ENCODE measurements at regions not wholly inside any gene's neighbourhood (a gene's known extent, or its start where the extent isn't known, plus 50 kb on each side); places are given as distances from the start of the nearest gene placed in this dataset.
A peak's percentile ranks its signal among the peaks of the same experiment; 100 is the strongest.

GRCh38 chr3:141436180-141436579 is 50.6 kb upstream of the RASA2 start:
- Histone ChIP-seq H3K9me3 (no peaks in the 10 kb centered on the region), H3K27ac (peak overlapping the region in 1 of 4 donors; percentile 51), H3K27me3 (no peaks in the 10 kb centered on the region), H3K36me3 (replicated peaks in 1 of 2; ENCODE audit: insufficient read depth in 1 of 2, low read depth in 2 of 2) (no peaks in the 10 kb centered on the region), H3K4me3 (no peak overlapping the region), H3K4me1 (peaks cover 58% of the 10 kb centered on the region)
- no peak for TF ChIP-seq POLR2A (IDR thresholded peaks at IDR 0.05)
- DNase-seq: peak in 3 of 4 donors; percentile 49 to 60 (median 54)
- ATAC-seq: peak; percentile 38
- 60 to 71% methylated on average over 3 of the region's 3 CpGs for WGBS, 2 donors
- intact Hi-C loops (cut with DNase I): no loop called here
